HL-60 (cell line): ENCODE measurements at regions not wholly inside any gene's neighbourhood (a gene's known extent, or its start where the extent isn't known, plus 50 kb on each side); places are given as distances from the start of the nearest gene placed in this dataset.

ENCODE experiments used
- CTCF ChIP-seq: IDR thresholded peaks from one replicate; pipeline ENCODE4 v1.5.1; 2011; ENCODE audit warnings: low read length, control low read depth, inconsistent platforms; ENCODE audit not compliant: insufficient read depth
- GABPA ChIP-seq: IDR thresholded peaks from 2 replicates; pipeline ENCODE4 v1.6.1; 2012; ENCODE audit warnings: low read depth
- REST ChIP-seq: IDR thresholded peaks from 2 replicates; pipeline ENCODE4 v1.6.1; 2012; ENCODE audit warnings: low read depth; ENCODE audit not compliant: insufficient replicate concordance

DNA sequence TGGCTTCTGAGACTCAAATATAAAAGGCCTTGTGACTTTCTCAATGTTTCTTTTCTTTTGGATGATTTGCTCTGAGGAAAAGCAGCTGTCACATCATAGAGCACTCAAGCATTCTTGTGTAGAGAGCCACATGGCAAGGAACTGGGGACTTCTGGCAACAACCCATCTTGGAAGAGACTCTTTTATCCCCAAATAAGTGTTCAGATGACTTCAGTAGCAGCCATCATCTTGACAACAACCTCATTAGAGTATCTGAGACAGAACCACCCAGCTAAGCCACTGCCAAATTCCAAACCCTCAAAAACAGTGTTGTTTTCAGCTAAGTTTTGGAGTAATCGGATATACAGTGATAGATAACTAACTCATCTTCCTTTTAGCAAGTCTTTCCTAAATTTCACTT lies 1431.7 kb upstream of the IGFBP7 start:
- TF ChIP-seq REST (no peak), GABPA (no peak), CTCF (no peak)
